ENCODE measurements at regions not wholly inside any gene's neighbourhood (a gene's known extent, or its start where the extent isn't known, plus 50 kb on each side); places are given as distances from the start of the nearest gene placed in this dataset.

GRCh38 chr16:6229186-6229585, 1103.5 kb upstream of the RBFOX1 start (continued):
- TF ChIP-seq PATZ1 (CRISPR knock-in tag; IDR thresholded peaks at IDR 0.05; ENCODE audit: borderline replicate concordance) (no peak), ZC3H10 (CRISPR knock-in tag; IDR thresholded peaks at IDR 0.05) (no peak), BACH2 (CRISPR knock-in tag; IDR thresholded peaks at IDR 0.05; ENCODE audit: borderline replicate concordance) (no peak), OSR1 (CRISPR knock-in tag; IDR thresholded peaks at IDR 0.05) (no peak), RARB (CRISPR knock-in tag; IDR thresholded peaks at IDR 0.05) (no peak), PPARA (CRISPR knock-in tag; IDR thresholded peaks at IDR 0.05; ENCODE audit: borderline replicate concordance) (no peak), ISL1 (CRISPR knock-in tag; IDR thresholded peaks at IDR 0.05) (no peak)

GRCh38 chr16:6218855-6219254, 1113.8 kb upstream of the RBFOX1 start:
- no peak for ATAC-seq
- TF ChIP-seq ZNF70 (CRISPR knock-in tag; IDR thresholded peaks at IDR 0.05) = no peak
- no peak for TF ChIP-seq ZFP30 (CRISPR knock-in tag; IDR thresholded peaks at IDR 0.05)
- TF ChIP-seq ESRRG (CRISPR knock-in tag; IDR thresholded peaks at IDR 0.05) = no peak
- TF ChIP-seq ZC3H10 (CRISPR knock-in tag; IDR thresholded peaks at IDR 0.05) = no peak
- TF ChIP-seq ZFP3 (CRISPR knock-in tag; IDR thresholded peaks at IDR 0.05) = no peak
- no peak for TF ChIP-seq OSR1 (CRISPR knock-in tag; IDR thresholded peaks at IDR 0.05)
- TF ChIP-seq TCF4 (CRISPR knock-in tag; IDR thresholded peaks at IDR 0.05; ENCODE audit: borderline replicate concordance) = no peak
- no peak for TF ChIP-seq TOX (CRISPR knock-in tag; IDR thresholded peaks at IDR 0.05; ENCODE audit: borderline replicate concordance)

- TF ChIP-seq CSDC2 (CRISPR knock-in tag; IDR thresholded peaks at IDR 0.05) (no peak), RARB (CRISPR knock-in tag; IDR thresholded peaks at IDR 0.05) (no peak), ZFP3 (CRISPR knock-in tag; IDR thresholded peaks at IDR 0.05) (no peak), BACH2 (CRISPR knock-in tag; IDR thresholded peaks at IDR 0.05; ENCODE audit: borderline replicate concordance) (no peak), PATZ1 (CRISPR knock-in tag; IDR thresholded peaks at IDR 0.05; ENCODE audit: borderline replicate concordance) (no peak), OSR1 (CRISPR knock-in tag; IDR thresholded peaks at IDR 0.05) (no peak), CSRNP3 (CRISPR knock-in tag; IDR thresholded peaks at IDR 0.05) (no peak), ZNF70 (CRISPR knock-in tag; IDR thresholded peaks at IDR 0.05) (no peak), ZNF8 (CRISPR knock-in tag; IDR thresholded peaks at IDR 0.05) (no peak), ISL1 (CRISPR knock-in tag; IDR thresholded peaks at IDR 0.05) (no peak), CREB5 (CRISPR knock-in tag; IDR thresholded peaks at IDR 0.05; ENCODE audit: low read depth) (no peak), TCF4 (CRISPR knock-in tag; IDR thresholded peaks at IDR 0.05; ENCODE audit: borderline replicate concordance) (no peak)
- ATAC-seq = no peak
Measured at GRCh38 chr16:6216836-6217235, 1115.8 kb upstream of the RBFOX1 start.

GRCh38 chr16:6211644-6212043, 1114.0 kb upstream of the EEF2KMT start:
- ATAC-seq = no peak
- TF ChIP-seq OSR1 (CRISPR knock-in tag; IDR thresholded peaks at IDR 0.05) = no peak
- TF ChIP-seq ZFP3 (CRISPR knock-in tag; IDR thresholded peaks at IDR 0.05) = no peak
- TF ChIP-seq TOX (CRISPR knock-in tag; IDR thresholded peaks at IDR 0.05; ENCODE audit: borderline replicate concordance) = no peak
- TF ChIP-seq ZC3H10 (CRISPR knock-in tag; IDR thresholded peaks at IDR 0.05) = no peak
- TF ChIP-seq PPARA (CRISPR knock-in tag; IDR thresholded peaks at IDR 0.05; ENCODE audit: borderline replicate concordance) = no peak
- TF ChIP-seq ESRRG (CRISPR knock-in tag; IDR thresholded peaks at IDR 0.05) = no peak
- TF ChIP-seq BACH2 (CRISPR knock-in tag; IDR thresholded peaks at IDR 0.05; ENCODE audit: borderline replicate concordance) = no peak
- no peak for TF ChIP-seq PATZ1 (CRISPR knock-in tag; IDR thresholded peaks at IDR 0.05; ENCODE audit: borderline replicate concordance)
- TF ChIP-seq CSRNP3 (CRISPR knock-in tag; IDR thresholded peaks at IDR 0.05) = no peak
- TF ChIP-seq TSHZ2 (CRISPR knock-in tag; IDR thresholded peaks at IDR 0.05) = no peak
- TF ChIP-seq TCF4 (CRISPR knock-in tag; IDR thresholded peaks at IDR 0.05; ENCODE audit: borderline replicate concordance) = no peak
- no peak for TF ChIP-seq SNAI2 (CRISPR knock-in tag; IDR thresholded peaks at IDR 0.05)
- TF ChIP-seq CSDC2 (CRISPR knock-in tag; IDR thresholded peaks at IDR 0.05) = no peak
- TF ChIP-seq ZNF70 (CRISPR knock-in tag; IDR thresholded peaks at IDR 0.05) = no peak
- TF ChIP-seq ISL1 (CRISPR knock-in tag; IDR thresholded peaks at IDR 0.05) = no peak

Data from SK-N-SH treated with all-trans-retinoic acid at 6 μM for 48 hours (cell line).